ENCODE measurements at regions not wholly inside any gene's neighbourhood (a gene's known extent, or its start where the extent isn't known, plus 50 kb on each side); places are given as distances from the start of the nearest gene placed in this dataset.

- no peaks in the 10 kb centered on the region for H3K36me3 ChIP-seq
- H3K9me3 ChIP-seq: no peaks in the 10 kb centered on the region
- TF ChIP-seq CTCF (IDR thresholded peaks at IDR 0.05): no peak
- H3K27me3 ChIP-seq: no peaks in the 10 kb centered on the region
- no peak for DNase-seq
- H3K27ac ChIP-seq: no peak overlapping the region
- intact Hi-C loops (cut with DNase I; ENCODE audit: low total_unique reads): loop anchor here (5.0 kb wide), 1 partner anchor 521 kb away; no protein-coding TSS in a partner anchor
- no peak overlapping the region for H3K4me3 ChIP-seq
- peaks cover 0 to 11% (median 6%) of the 10 kb centered on the region in 4 donors for H3K4me1 ChIP-seq
Measured at GRCh38 chr4:184958127-184958922, 60.0 kb upstream of the HELT start.

GRCh38 chr4:184958923-184959210 lies 59.4 kb upstream of the HELT start:
- Histone ChIP-seq H3K4me1 (peaks cover 0 to 11% (median 6%) of the 10 kb centered on the region in 4 donors), H3K27me3 (no peaks in the 10 kb centered on the region)
- intact Hi-C loops (cut with DNase I; ENCODE audit: low total_unique reads): loop anchor here (5.0 kb wide), 1 partner anchor 522 kb away; no protein-coding TSS in a partner anchor

DNA sequence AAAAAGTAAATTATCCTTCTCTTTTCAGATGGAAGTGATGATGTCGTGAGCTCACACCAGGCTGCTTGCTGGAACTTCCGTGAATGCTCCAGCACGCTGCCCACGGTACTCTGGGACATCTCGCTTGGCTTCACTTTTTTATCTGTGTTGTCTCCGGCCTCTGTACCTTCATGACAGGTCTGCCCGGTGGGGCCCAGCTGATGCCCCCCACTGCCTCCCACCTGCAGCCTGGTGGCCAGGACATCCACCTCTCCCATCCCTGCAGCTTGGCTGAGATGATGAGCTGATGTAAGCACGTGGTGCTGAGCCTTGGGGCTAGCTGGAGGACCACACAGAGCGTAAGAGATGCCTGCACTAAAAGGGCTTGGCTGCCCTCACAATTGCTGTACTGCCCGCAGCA lies 59.0 kb upstream of the HELT start:
- H3K27ac ChIP-seq: no peak overlapping the region
- H3K4me3 ChIP-seq: no peak overlapping the region
- no peak for TF ChIP-seq CTCF (IDR thresholded peaks at IDR 0.05)
- no peaks in the 10 kb centered on the region for H3K36me3 ChIP-seq
- DNase-seq: no peak
- H3K9me3 ChIP-seq: no peaks in the 10 kb centered on the region
- no peaks in the 10 kb centered on the region for H3K27me3 ChIP-seq
- intact Hi-C loops (cut with DNase I; ENCODE audit: low total_unique reads): loop anchor here (5.0 kb wide), 1 partner anchor 522 kb away; no protein-coding TSS in a partner anchor
- H3K4me1 ChIP-seq: peaks cover 0 to 11% (median 6%) of the 10 kb centered on the region in 4 donors

More at GRCh38 chr4:184958923-184959210, 59.4 kb upstream of the HELT start:
- no peak for TF ChIP-seq CTCF (IDR thresholded peaks at IDR 0.05)
- no peaks in the 10 kb centered on the region for H3K9me3 ChIP-seq
- no peak overlapping the region for H3K4me3 ChIP-seq
- H3K27ac ChIP-seq: no peak overlapping the region
- no peak for DNase-seq
- no peaks in the 10 kb centered on the region for H3K36me3 ChIP-seq

DNA sequence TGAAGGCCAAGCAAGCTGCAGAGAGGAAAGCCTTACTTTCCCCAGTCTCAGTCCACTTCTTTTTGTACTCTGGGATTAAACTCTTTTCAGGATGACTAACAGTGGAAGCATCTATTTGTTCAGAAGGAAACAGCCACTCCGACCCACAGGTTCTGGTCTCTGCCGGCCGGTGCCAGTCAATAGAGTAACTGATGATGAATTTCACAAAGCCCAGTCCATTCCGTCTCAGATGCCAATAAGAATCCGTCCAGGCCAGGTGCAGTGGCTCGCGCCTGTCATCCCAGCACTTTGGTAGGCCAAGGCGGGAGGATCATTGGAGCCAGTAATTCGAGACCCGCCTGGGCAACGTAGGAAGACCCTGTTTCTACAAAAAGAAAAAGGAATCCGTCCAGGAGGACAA lies 58.5 kb upstream of the HELT start:
- H3K27ac ChIP-seq: no peak overlapping the region
- DNase-seq: no peak
- TF ChIP-seq CTCF (IDR thresholded peaks at IDR 0.05): no peak

GRCh38 chr4:184960505-184960971 lies 57.8 kb upstream of the HELT start:
- Histone ChIP-seq H3K4me3 (no peak overlapping the region), H3K27me3 (no peaks in the 10 kb centered on the region), H3K36me3 (no peaks in the 10 kb centered on the region), H3K9me3 (no peaks in the 10 kb centered on the region), H3K4me1 (peaks cover 0 to 11% (median 6%) of the 10 kb centered on the region in 4 donors), H3K27ac (no peak overlapping the region)
- DNase-seq: no peak
- intact Hi-C loops (cut with DNase I; ENCODE audit: low total_unique reads): no loop called here
- no peak for TF ChIP-seq CTCF (IDR thresholded peaks at IDR 0.05)

More for the DNA sequence above, 58.5 kb upstream of the HELT start:
- no peaks in the 10 kb centered on the region for H3K9me3 ChIP-seq
- no peaks in the 10 kb centered on the region for H3K27me3 ChIP-seq
- H3K4me3 ChIP-seq: no peak overlapping the region
- peaks cover 0 to 11% (median 6%) of the 10 kb centered on the region in 4 donors for H3K4me1 ChIP-seq
- intact Hi-C loops (cut with DNase I; ENCODE audit: low total_unique reads): loop anchor here (5.0 kb wide), 1 partner anchor 522 kb away; no protein-coding TSS in a partner anchor
- H3K36me3 ChIP-seq: no peaks in the 10 kb centered on the region
